Retinal pigment epithelial cell (primary cell): ENCODE measurements at regions not wholly inside any gene's neighbourhood (a gene's known extent, or its start where the extent isn't known, plus 50 kb on each side); places are given as distances from the start of the nearest gene placed in this dataset.

ENCODE experiments used
- DNase-seq: peaks from one replicate; pipeline ENCODE4 v3.0.0-alpha.2; 2010; ENCODE audit warnings: low read depth
- H3K4me3 ChIP-seq: 2 replicates; pipeline ENCODE4 v1.5.1; 2011; ENCODE audit warnings: mild to moderate bottlenecking, low read length, control low read depth, moderate library complexity
- TF ChIP-seq, protein P1 (sequence below): conservative IDR thresholded peaks from 2 replicates; pipeline ENCODE4 v1.5.1; 2011; ENCODE audit warnings: low read depth, low read length, control low read depth, inconsistent platforms

GRCh38 chr2:200086911-200087310, 131.5 kb downstream of the MAIP1 start:
- TF ChIP-seq, protein P1, sequence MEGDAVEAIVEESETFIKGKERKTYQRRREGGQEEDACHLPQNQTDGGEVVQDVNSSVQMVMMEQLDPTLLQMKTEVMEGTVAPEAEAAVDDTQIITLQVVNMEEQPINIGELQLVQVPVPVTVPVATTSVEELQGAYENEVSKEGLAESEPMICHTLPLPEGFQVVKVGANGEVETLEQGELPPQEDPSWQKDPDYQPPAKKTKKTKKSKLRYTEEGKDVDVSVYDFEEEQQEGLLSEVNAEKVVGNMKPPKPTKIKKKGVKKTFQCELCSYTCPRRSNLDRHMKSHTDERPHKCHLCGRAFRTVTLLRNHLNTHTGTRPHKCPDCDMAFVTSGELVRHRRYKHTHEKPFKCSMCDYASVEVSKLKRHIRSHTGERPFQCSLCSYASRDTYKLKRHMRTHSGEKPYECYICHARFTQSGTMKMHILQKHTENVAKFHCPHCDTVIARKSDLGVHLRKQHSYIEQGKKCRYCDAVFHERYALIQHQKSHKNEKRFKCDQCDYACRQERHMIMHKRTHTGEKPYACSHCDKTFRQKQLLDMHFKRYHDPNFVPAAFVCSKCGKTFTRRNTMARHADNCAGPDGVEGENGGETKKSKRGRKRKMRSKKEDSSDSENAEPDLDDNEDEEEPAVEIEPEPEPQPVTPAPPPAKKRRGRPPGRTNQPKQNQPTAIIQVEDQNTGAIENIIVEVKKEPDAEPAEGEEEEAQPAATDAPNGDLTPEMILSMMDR: no peak
- no peak overlapping the region for H3K4me3 ChIP-seq
- DNase-seq: no peak

GRCh38 chr2:200087451-200087850, 132.1 kb downstream of the MAIP1 start:
- TF ChIP-seq, protein P1: no peak

GRCh38 chr2:200089040-200089755, 133.8 kb downstream of the MAIP1 start:
- no peak for DNase-seq
- TF ChIP-seq, protein P1: no peak
- H3K4me3 ChIP-seq: no peak overlapping the region

More at GRCh38 chr2:200087451-200087850, 132.1 kb downstream of the MAIP1 start:
- DNase-seq: no peak
- H3K4me3 ChIP-seq: no peak overlapping the region

DNA sequence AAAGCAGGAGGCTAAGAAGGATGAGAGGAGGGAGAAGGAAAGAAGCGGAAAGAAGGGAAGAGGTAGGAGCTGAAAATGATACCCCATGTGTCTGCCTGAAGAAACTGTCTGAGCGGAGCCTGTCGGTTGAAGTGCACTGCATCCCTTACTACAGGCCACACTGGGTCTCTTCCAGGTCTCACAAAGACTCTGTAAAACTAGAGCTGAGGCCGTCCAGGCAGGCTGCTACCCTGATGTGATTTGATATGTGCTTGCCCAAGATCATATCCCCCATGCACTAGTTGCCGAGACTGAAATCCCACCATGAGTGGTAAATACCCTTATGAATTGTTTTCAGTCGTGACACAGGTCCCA, 134.4 kb downstream of the MAIP1 start:
- TF ChIP-seq, protein P1: no peak
- no peak overlapping the region for H3K4me3 ChIP-seq
- DNase-seq: no peak

GRCh38 chr2:200090683-200091082, 135.3 kb downstream of the MAIP1 start:
- DNase-seq: no peak
- TF ChIP-seq, protein P1: no peak
- no peak overlapping the region for H3K4me3 ChIP-seq

DNA sequence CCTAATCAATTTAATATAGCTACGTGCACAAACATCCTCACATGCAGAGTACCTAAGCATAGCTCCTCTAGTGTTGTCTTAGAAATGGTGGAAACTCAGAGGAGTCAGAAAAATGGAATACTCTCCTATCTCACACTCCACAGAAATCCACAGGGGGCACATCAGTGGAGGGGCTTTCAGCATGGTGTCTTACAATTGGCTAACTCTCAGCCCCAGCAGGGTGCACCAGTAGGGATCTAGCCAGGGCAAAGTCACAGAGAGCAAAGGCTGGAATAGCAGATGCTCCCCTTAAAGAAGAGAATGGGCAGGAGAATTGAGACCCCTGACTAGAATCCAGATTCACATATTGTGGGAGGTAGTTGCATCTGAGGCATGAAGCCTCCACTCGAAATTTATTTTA, 135.7 kb downstream of the MAIP1 start:
- no peak for DNase-seq
- TF ChIP-seq, protein P1: no peak
- H3K4me3 ChIP-seq: no peak overlapping the region

GRCh38 chr2:200092235-200092634, 136.9 kb downstream of the MAIP1 start:
- DNase-seq: no peak
- H3K4me3 ChIP-seq: no peak overlapping the region
- TF ChIP-seq, protein P1: no peak
